K562 (cell line): ENCODE measurements at regions not wholly inside any gene's neighbourhood (a gene's known extent, or its start where the extent isn't known, plus 50 kb on each side); places are given as distances from the start of the nearest gene placed in this dataset.
A peak's percentile ranks its signal among the peaks of the same experiment; 100 is the strongest.

Experiments used
- ATAC-seq: fragments of 200-7000 bp; cut with Tn5 transposase; 3 replicates; pipeline ENCODE4 v1.9.1; 2020; ENCODE audit warnings: moderate library complexity
- BruUV-seq: library from RNA; stranded (reverse); fragments of 400-500 nt; replicated peaks from 2 replicates; lab custom pipeline; 2021; lab: Mats Ljungman, UMichigan
- CTCF ChIA-PET: fragments of 300-600 bp; formaldehyde crosslinking; extraction: SDS; loops from one replicate; lab custom pipeline; 2021; ENCODE audit warnings: low intra/inter-chr PET ratio; lab: Yijun Ruan, JAX
- POLR2A ChIA-PET: fragments of 300-600, 350-650 bp; sonication (Branson Sonifier 250); formaldehyde crosslinking; extraction: SDS; loops from one replicate; lab custom pipeline; 2021; ENCODE audit warnings: antibody characterized with exemption, inconsistent platforms; lab: Yijun Ruan, JAX
- DNase-seq, 4 experiments: peaks; one replicate each; pipeline versions ENCODE4 v3.0.0 to v3.0.0-alpha.2; 2011 to 2018; ENCODE audit warnings: low spot score in 3 of 4, mixed read lengths in 3 of 4; ENCODE audit errors: extremely low read depth in 1 of 4
- FAIRE-seq: peaks from 2 replicates; lab custom pipeline; 2011; peaks lifted over from hg19 to GRCh38; lab: Jason Lieb, UNC
- H2AFZ ChIP-seq: 2 replicates; pipeline ENCODE4 v1.6.0; 2011; ENCODE audit warnings: low read depth, low read length, control low read depth, inconsistent platforms
- H3K27ac ChIP-seq: fragments of 200-600 bp; 3 replicates; pipeline ENCODE4 v1.8.0; 2011; ENCODE audit warnings: low read depth, mild to moderate bottlenecking, control low read depth, inconsistent platforms, low read length, moderate library complexity, mixed read lengths; ENCODE audit errors: extremely low read depth
- H3K27me3 ChIP-seq, 2 experiments: fragments of 300-600 bp in 1 of 2; 2 replicates in 1 of 2; 3 replicates in 1 of 2; pipeline versions ENCODE4 v1.6.0 to v1.8.0; 2011; ENCODE audit warnings: inconsistent platforms in 2 of 2, low read length in 2 of 2, mild to moderate bottlenecking in 1 of 2, mixed read lengths in 1 of 2, moderate library complexity in 1 of 2; ENCODE audit not compliant: control insufficient read depth in 2 of 2, insufficient read depth in 2 of 2
- H3K36me3 ChIP-seq: fragments of 300-600 bp; 3 replicates; pipeline ENCODE4 v1.8.0; 2011; ENCODE audit warnings: mild to moderate bottlenecking, low read length, inconsistent platforms; ENCODE audit not compliant: control insufficient read depth, insufficient read depth
- H3K4me1 ChIP-seq, 2 experiments: fragments of 200-600 bp in 1 of 2; replicated peaks in 1 of 2; 2 replicates in 1 of 2; 3 replicates in 1 of 2; pipeline versions ENCODE4 v1.5.1 to v1.8.0; 2011; ENCODE audit warnings: inconsistent platforms in 2 of 2, low read length in 2 of 2, mild to moderate bottlenecking in 1 of 2, mixed read lengths in 1 of 2, moderate library complexity in 1 of 2; ENCODE audit not compliant: control insufficient read depth in 2 of 2, insufficient read depth in 2 of 2
- H3K4me2 ChIP-seq: 2 replicates; pipeline ENCODE4 v1.6.1; 2011; ENCODE audit warnings: low read length, control low read depth, inconsistent platforms, mixed read lengths; ENCODE audit not compliant: insufficient read depth
- H3K4me3 ChIP-seq: fragments of 200-600 bp; sonication (generic), shearing (Covaris generic); 2 replicates; pipeline ENCODE4 v1.5.1; 2016; ENCODE audit warnings: control low read depth, inconsistent platforms
- H3K79me2 ChIP-seq: fragments of 200-600 bp; 3 replicates; pipeline ENCODE4 v1.8.0; 2011; ENCODE audit warnings: low read length, inconsistent platforms; ENCODE audit not compliant: control insufficient read depth, insufficient read depth
- H3K9ac ChIP-seq, 2 experiments: 2 replicates each; pipeline versions ENCODE4 v1.6.0 to v1.6.1; 2011; ENCODE audit warnings: low read depth in 2 of 2, low read length in 2 of 2, control low read depth in 1 of 2, inconsistent platforms in 1 of 2, mild to moderate bottlenecking in 1 of 2, mixed read lengths in 1 of 2; ENCODE audit not compliant: insufficient read depth in 1 of 2
- H3K9me1 ChIP-seq: one replicate; pipeline ENCODE4 v1.6.0; 2011; ENCODE audit warnings: inconsistent platforms, mild to moderate bottlenecking, low read length, moderate library complexity; ENCODE audit not compliant: control insufficient read depth, insufficient read depth
- H3K9me3 ChIP-seq: replicated peaks from 2 replicates; pipeline ENCODE4 v1.5.1; 2011; ENCODE audit warnings: low read depth, low read length, inconsistent platforms; ENCODE audit not compliant: control insufficient read depth, insufficient read depth
- H4K20me1 ChIP-seq: replicated peaks from 2 replicates; pipeline ENCODE4 v1.6.1; 2011; ENCODE audit warnings: low read length, inconsistent platforms, mixed read lengths; ENCODE audit not compliant: control insufficient read depth, insufficient read depth
- DNMT1 ChIP-seq: fragments of 450-650 bp; IDR thresholded peaks from 2 replicates; pipeline ENCODE4 v1.6.1; 2016; ENCODE audit warnings: antibody characterized with exemption, mild to moderate bottlenecking
- SRF ChIP-seq, 2 experiments: fragments of 250-450, 450-650 bp in 1 of 2; sonication (Bioruptor Pico) in 1 of 2; sonication (generic) in 1 of 2; formaldehyde crosslinking; IDR thresholded peaks; 2 replicates each; pipeline versions ENCODE4 v1.5.0 to v1.5.1; 2020 to 2022; ENCODE audit warnings: mild to moderate bottlenecking in 1 of 2, missing genetic modification reagents in 1 of 2
- WGBS: fragments of 100-300 bp; shearing (Covaris generic); methylation state at CpG from one replicate; pipeline ENCODE4 v1.1.6; 2016; ENCODE audit warnings: low coverage, mixed read lengths; ENCODE audit not compliant: insufficient coverage; ENCODE audit errors: missing lambda C conversion rate; 5-methylcytosine and 5-hydroxymethylcytosine counted together
- in situ Hi-C: fragments of 300-500 bp; cut with MboI; formaldehyde crosslinking; loops from 4 replicates; pipeline ENCODE4 v1.15.0; 2018; ENCODE audit warnings: inconsistent platforms, mixed read lengths
- intact Hi-C: fragments of 100-400 bp; cut with micrococcal nuclease; formaldehyde crosslinking; loops from 2 replicates; pipeline ENCODE4 v1.14.2; 2022
- TF ChIP-seq, protein P1 (sequence below): fragments of 250-450 bp; sonication (Bioruptor Pico); IDR thresholded peaks from 2 replicates; pipeline ENCODE4 v1.8.0; 2022; ENCODE audit warnings: moderate library complexity, mild to moderate bottlenecking, inconsistent platforms
- TF ChIP-seq, protein P2 (sequence below): fragments of 450-650 bp; IDR thresholded peaks from 2 replicates; pipeline ENCODE4 v1.6.1; 2018; ENCODE audit not compliant: partially characterized antibody

DNA sequence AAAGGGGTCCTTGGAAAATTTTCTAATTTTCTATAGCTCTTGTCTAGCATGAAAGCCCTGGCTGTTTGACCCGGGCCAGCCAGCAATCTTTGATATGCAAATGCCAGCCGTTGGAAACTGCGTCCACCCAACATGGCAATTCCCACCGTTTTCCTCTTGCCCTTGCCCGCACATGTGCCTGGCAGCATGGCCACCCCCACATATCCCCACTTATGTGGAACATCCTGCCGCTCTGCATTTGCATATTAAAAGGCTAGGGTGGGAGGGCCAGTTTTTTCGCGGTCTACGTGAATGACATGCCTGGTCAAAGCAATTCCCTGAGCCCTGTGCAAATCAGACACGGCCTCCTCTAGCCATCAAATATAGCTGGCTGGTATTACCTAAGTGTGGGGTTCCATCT, 110.3 kb upstream of the TDRD3 start:
- Histone ChIP-seq H3K4me1 (no peaks in the 10 kb centered on the region; a peak in 1 of 5 replicates), H4K20me1 (no peaks in the 10 kb centered on the region), H2AFZ (no peak overlapping the region), H3K27ac (no peak overlapping the region), H3K9ac (no peak overlapping the region; a peak in 1 of 4 replicates), H3K27me3 (peaks cover under 1 to 5% of the 10 kb centered on the region in 2 experiments; a peak in 2 of 5 replicates), H3K9me1 (no peaks in the 10 kb centered on the region), H3K79me2 (no peaks in the 10 kb centered on the region), H3K9me3 (no peaks in the 10 kb centered on the region)
- intact Hi-C loops = no loop called here
- in situ Hi-C loops = no loop called here
- DNase-seq (no peak), ATAC-seq (no peak)
- 7% methylated on average over 10 of the region's 10 CpGs for WGBS
- TF ChIP-seq, protein P1, sequence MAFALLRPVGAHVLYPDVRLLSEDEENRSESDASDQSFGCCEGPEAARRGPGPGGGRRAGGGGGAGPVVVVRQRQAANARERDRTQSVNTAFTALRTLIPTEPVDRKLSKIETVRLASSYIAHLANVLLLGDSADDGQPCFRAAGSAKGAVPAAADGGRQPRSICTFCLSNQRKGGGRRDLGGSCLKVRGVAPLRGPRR (CRISPR knock-in tag) = no peak
- TF ChIP-seq, protein P2, sequence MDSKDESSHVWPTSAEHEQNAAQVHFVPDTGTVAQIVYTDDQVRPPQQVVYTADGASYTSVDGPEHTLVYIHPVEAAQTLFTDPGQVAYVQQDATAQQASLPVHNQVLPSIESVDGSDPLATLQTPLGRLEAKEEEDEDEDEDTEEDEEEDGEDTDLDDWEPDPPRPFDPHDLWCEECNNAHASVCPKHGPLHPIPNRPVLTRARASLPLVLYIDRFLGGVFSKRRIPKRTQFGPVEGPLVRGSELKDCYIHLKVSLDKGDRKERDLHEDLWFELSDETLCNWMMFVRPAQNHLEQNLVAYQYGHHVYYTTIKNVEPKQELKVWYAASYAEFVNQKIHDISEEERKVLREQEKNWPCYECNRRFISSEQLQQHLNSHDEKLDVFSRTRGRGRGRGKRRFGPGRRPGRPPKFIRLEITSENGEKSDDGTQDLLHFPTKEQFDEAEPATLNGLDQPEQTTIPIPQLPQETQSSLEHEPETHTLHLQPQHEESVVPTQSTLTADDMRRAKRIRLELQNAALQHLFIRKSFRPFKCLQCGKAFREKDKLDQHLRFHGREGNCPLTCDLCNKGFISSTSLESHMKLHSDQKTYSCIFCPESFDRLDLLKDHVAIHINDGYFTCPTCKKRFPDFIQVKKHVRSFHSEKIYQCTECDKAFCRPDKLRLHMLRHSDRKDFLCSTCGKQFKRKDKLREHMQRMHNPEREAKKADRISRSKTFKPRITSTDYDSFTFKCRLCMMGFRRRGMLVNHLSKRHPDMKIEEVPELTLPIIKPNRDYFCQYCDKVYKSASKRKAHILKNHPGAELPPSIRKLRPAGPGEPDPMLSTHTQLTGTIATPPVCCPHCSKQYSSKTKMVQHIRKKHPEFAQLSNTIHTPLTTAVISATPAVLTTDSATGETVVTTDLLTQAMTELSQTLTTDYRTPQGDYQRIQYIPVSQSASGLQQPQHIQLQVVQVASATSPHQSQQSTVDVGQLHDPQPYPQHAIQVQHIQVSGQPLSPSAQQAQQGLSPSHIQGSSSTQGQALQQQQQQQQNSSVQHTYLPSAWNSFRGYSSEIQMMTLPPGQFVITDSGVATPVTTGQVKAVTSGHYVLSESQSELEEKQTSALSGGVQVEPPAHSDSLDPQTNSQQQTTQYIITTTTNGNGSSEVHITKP = peak; percentile 37
- TF ChIP-seq SRF (CRISPR knock-in tag; IDR thresholded peaks at IDR 0.05) = no peak
- TF ChIP-seq DNMT1 = no peak
- TF ChIP-seq, all 486 proteins: peak for 1
- POLR2A ChIA-PET = interaction anchor here (0.6 kb wide), 1 partner anchor 43 kb away, joined by 3 read pairs; no protein-coding TSS in a partner anchor
- BruUV-seq = no TSS peak
- H3K4me3 ChIP-seq = no peak overlapping the region
- H3K4me2 ChIP-seq = peak overlapping the region; percentile 33; the same call in 1 of the 2 replicates
- no peaks in the 10 kb centered on the region for H3K36me3 ChIP-seq
- CTCF ChIA-PET = no interaction called here
- FAIRE-seq = no peak
